Stimulated activated naive CD4-positive, alpha-beta T cell treated with Interleukin-2 at 50 U/mL for 16 hours (primary cell): ENCODE measurements at regions not wholly inside any gene's neighbourhood (a gene's known extent, or its start where the extent isn't known, plus 50 kb on each side); places are given as distances from the start of the nearest gene placed in this dataset.
"Not testable (repeated sequence)": the region's sequence is repeated elsewhere in the genome, so short reads cannot be mapped to it uniquely, and the experiment has no call there.

Experiments
- DNase-seq: peaks from one replicate; lab custom pipeline; 2025; lab: John Stamatoyannopoulos, UW

- no peak for DNase-seq
These were observed 101.8 kb upstream of the LARP1 start for GRCh38 chr5:154653418-154653763.

DNA sequence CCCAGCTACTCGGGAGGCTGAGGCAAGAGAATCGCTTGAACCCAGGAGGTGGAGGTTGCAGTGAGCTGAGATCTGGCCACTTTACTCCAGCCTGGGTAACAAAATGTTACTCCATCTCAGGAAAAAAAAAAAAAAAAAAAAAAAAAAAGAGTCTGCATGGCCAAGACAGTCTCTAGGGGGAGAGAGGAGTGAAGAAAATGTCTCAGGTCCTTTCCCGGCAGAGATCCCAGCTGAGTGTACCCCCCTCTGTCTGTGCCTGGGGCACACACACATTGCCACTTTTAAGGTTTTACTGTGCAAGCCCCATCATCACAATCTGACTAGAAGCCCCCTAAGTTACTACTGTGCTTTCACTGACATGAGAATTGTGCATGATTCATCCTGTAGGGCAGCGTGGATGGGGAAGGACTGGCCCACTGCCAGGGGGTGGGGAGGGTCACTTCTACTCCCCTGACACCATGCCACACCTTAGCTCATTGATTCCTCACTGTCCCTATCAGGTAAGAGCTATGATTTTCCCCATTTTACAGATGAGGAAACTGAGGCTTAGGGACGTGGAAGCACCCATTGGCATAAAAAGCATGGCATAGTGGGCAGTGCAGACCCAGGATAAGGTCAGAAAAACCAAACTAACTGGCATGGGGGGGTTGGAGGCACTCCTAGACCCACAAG, 102.3 kb upstream of the LARP1 start:
- DNase-seq = no peak

- DNase-seq = not testable (repeated sequence)
These were observed 103.4 kb upstream of the LARP1 start for GRCh38 chr5:154651795-154652194.

GRCh38 chr5:154648706-154649105, 106.5 kb upstream of the LARP1 start:
- no peak for DNase-seq

GRCh38 chr5:154648229-154648628, 106.9 kb upstream of the LARP1 start:
- DNase-seq = no peak

DNA sequence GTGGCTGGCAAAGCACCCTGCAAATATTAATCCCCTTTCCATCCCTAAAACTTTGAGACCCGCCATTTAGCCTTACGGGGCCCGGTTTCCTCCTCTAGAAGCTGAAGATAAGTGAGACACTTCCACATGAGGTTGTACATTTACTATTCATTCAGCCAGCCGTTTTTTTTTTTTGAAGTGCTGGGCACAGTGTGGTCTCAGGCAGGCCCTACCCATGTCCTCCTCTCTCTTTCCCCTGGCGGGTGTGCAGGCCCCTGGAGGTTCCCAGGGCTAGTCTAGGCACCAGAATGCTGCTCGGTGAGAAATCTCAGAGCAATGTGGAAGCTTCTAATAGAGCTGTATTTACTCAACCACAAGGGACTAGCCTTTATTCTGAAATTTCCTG, 107.4 kb upstream of the LARP1 start:
- DNase-seq = no peak

- no peak for DNase-seq
These were observed 107.9 kb upstream of the LARP1 start for GRCh38 chr5:154647114-154647760.

- no peak for DNase-seq
These were observed 108.4 kb upstream of the LARP1 start for GRCh38 chr5:154646745-154647113.

DNA sequence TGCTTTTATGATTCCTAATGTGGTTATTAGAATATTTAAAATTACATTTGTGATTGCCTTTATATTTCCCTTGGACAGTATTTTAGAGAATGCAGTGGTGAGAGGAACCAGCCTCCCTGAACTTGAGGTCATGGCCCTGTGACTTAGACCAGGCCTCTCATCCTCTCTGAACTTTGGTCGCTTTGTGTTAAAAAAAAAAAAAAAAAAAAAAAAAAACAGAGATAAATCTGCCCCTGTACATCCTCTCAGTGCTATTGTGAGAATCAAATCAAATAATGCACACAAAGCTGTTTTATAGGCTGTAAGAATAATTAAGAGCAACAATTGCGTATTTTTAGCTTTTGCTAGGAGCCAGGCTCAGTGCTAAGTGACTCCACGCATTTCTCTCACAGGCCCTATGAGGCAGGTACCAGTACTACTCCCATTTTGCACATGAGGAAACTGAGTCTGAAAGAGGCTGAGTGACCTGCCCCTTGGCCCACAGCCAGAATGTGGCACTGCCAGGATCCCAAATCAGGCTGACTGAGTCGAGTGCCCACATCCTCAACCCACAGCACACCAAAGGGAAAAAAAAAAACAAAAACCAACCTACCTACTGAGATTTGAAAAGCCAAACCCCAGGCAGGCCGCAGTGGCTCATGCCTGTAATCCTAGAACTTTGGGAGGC, 110.3 kb upstream of the LARP1 start:
- DNase-seq = no peak

GRCh38 chr5:154642499-154643245, 112.5 kb upstream of the LARP1 start:
- no peak for DNase-seq

DNA sequence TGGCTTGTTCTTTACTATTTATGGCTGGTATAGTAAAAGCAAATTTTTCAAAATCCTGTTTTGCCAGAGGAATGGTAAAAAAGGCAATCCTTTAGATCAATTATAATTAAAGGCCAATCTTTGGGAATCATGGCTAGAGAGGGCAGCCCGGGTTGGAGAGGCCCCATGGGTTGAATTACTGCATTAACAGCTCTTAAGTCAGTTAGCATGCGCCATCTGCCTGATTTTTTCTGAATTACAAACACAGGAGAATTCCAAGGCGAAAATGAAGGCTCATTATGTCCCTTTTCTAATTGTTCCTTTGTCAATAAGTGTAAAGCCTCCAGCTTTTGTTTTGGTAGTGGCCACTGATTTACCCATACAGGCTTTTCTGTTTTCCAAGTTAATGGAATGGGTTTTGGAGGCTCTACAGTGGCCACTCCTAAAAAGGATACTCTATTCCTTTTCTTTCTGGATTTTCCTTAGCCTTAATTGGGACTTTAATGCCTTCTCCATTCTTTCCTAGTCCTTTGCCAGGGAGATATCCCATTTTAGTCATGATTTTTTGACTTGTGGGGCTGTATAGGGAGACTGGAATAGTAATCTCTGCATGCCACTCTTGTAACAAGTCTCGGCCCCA, 114.9 kb upstream of the LARP1 start:
- not testable (repeated sequence) for DNase-seq

DNA sequence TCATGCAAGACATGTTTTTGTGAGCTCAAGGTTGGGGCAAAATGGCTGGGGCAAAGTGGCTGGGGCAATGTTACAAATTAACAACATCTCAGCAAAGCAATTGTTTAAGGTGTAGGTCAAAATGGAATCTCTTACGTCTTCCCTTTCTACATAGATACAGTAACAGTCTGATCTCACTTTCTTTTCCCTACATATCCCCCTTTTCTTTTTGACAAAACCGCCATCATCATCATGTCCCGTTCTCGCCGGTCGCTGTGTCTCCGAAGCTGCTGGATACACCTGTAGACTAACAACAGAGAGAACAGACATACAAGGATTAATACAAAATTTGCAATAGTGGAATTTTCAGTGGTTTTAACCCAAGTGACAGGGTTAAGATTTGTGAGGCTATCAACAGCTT, 118.4 kb upstream of the LARP1 start:
- DNase-seq = not testable (repeated sequence)

DNA sequence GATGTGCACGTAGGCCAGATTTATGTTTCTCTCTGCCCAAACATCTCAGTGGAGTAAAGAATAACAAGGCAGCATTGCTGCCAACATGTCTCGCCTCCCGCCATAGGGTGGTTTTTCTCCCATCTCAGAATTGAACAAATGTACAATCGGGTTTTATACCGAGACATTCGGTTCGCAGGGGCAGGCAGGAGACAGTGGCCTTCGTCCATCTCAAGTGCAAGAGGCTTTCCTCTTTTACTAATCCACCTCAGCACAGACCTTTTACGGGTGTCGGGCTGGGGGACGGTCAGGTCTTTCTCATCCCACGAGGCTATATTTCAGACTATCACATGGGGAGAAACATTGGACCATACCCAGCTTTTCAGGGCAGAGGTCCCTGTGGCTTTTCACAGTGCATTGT, 118.9 kb upstream of the LARP1 start:
- not testable (repeated sequence) for DNase-seq

DNA sequence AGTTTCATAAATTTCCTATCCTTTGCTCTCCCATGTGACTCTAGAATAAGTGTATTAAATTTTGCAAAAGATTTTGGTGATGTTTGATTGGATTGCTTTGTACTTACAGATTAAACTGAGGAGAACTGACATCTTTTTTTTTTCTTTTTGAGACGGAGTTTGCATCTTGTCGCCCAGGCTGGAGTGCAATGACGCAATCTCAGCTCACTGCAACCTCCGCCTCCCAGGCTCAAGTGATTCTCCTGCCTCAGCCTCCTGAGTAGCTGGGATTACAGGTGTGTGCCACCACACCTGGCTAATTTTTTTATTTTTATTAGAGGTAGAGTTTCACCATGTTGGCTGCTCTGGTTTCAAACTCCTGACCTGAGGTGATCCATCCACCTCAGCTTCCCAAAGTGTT, 121.4 kb upstream of the LARP1 start:
- DNase-seq = not testable (repeated sequence)

DNA sequence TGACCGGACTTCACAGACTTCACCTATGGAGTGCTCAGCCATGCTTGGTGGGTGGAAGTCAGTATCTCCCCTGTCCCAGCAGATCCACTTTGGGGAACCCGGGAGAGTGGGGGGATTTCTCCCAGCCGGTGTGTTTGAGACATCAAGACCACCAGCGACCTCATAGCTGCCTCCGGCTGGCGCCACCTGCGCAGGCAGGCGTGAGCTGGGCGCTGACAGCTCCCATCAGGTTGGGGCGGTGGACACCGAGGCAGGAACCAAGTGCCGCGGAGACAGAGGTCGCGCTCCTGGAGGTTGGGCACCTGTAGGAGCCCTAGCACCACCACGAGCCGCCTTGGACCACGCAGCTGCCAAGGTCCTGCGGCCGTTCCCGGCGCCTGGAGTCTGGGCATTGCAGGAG, 124.0 kb upstream of the LARP1 start:
- DNase-seq = no peak

DNA sequence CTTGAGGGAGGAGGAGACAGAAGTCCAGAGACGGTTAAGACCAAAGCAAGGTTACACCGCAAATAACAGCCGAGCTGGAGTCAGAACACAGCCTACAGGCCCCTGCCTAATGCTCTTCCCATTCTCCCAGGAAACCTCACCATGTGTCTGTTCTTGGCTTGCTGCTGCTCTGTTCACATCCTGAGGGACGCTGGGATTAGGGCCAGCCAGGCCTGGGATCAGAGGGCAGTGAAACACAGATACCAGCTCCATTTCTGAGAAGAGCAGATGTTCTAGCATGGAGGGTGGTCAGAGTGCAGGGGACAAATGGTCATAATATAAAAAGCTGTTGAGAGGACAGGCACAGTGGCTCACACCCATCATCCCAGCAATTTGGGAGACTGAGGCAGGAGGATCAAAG, 124.8 kb upstream of the LARP1 start:
- no peak for DNase-seq

DNA sequence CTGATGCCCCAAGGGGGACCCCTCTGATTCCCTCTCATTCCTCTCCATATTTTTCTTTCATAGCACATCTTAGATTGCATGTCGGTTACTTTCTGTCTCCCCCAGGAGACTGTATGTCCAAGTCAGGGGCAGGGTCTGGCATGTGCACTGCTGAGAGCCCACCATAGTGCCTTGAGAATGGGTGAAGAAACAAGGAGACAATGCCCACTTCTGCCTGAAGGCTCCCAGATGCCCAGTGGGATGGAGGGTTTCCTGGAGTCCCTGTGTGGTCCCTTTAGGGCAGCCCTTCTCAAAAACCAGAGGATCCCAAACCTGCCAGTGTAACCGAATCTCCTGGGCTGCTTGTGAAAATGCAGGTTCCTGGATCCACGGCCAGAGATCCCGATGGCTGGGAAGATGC, 126.5 kb upstream of the LARP1 start:
- no peak for DNase-seq

GRCh38 chr5:154627698-154628678, 127.2 kb upstream of the LARP1 start:
- no peak for DNase-seq

- no peak for DNase-seq
These were observed 128.2 kb upstream of the LARP1 start for GRCh38 chr5:154626876-154627557.

GRCh38 chr5:154625031-154625430, 130.1 kb upstream of the LARP1 start:
- DNase-seq = no peak

GRCh38 chr5:154624341-154624740, 130.8 kb upstream of the LARP1 start:
- no peak for DNase-seq
